WTC11 (cell line): ENCODE measurements at regions not wholly inside any gene's neighbourhood (a gene's known extent, or its start where the extent isn't known, plus 50 kb on each side); places are given as distances from the start of the nearest gene placed in this dataset.

ENCODE experiments used
- CBFB ChIP-seq: sonication (generic); formaldehyde crosslinking; IDR thresholded peaks from 2 replicates; pipeline ENCODE4 v1.8.1; 2022; ENCODE audit warnings: mild to moderate bottlenecking, low read depth, missing genetic modification reagents
- CREB1 ChIP-seq: sonication (generic); formaldehyde crosslinking; IDR thresholded peaks from 2 replicates; pipeline ENCODE4 v1.8.0; 2023; ENCODE audit warnings: mild to moderate bottlenecking, missing genetic modification reagents
- GABPB1 ChIP-seq: sonication (generic); formaldehyde crosslinking; IDR thresholded peaks from 2 replicates; pipeline ENCODE4 v1.8.1; 2023; ENCODE audit warnings: mild to moderate bottlenecking, missing genetic modification reagents
- GTF2I ChIP-seq: fragments of 250-450 bp; sonication (Bioruptor Pico); conservative IDR thresholded peaks from 2 replicates; pipeline ENCODE4 v1.4.0; 2021; ENCODE audit warnings: mild to moderate bottlenecking
- HMGA2 ChIP-seq: fragments of 250-450 bp; sonication (Bioruptor Pico); IDR thresholded peaks from 2 replicates; pipeline ENCODE4 v1.4.0; 2021; ENCODE audit warnings: mild to moderate bottlenecking, moderate library complexity
- RELA ChIP-seq: sonication (generic); formaldehyde crosslinking; IDR thresholded peaks from 2 replicates; pipeline ENCODE4 v1.8.1; 2022; ENCODE audit warnings: missing genetic modification reagents, mild to moderate bottlenecking, borderline replicate concordance
- ZNF232 ChIP-seq: sonication (generic); formaldehyde crosslinking; IDR thresholded peaks from 2 replicates; pipeline ENCODE4 v1.8.0; 2022; ENCODE audit warnings: mild to moderate bottlenecking, missing genetic modification reagents
- TF ChIP-seq, protein P1 (sequence below): fragments of 200-600 bp; IDR thresholded peaks from 2 replicates; pipeline ENCODE4 v1.8.0; 2022; ENCODE audit warnings: antibody characterized with exemption
- TF ChIP-seq, protein P2 (sequence below): sonication (generic); formaldehyde crosslinking; IDR thresholded peaks from 2 replicates; pipeline ENCODE4 v1.8.0; 2022; ENCODE audit warnings: mild to moderate bottlenecking, missing genetic modification reagents
- TF ChIP-seq, protein P3 (sequence below): fragments of 250-450 bp; sonication (Bioruptor Pico); IDR thresholded peaks from 2 replicates; pipeline ENCODE4 v1.9.0; 2021; ENCODE audit warnings: mild to moderate bottlenecking, borderline replicate concordance
- TF ChIP-seq, protein P4 (sequence below): sonication (generic); formaldehyde crosslinking; IDR thresholded peaks from 2 replicates; pipeline ENCODE4 v1.8.1; 2022; ENCODE audit warnings: mild to moderate bottlenecking, missing genetic modification reagents, moderate library complexity, borderline replicate concordance
- TF ChIP-seq, protein P5 (sequence below): sonication (generic); formaldehyde crosslinking; IDR thresholded peaks from 2 replicates; pipeline ENCODE4 v1.8.1; 2023; ENCODE audit warnings: mild to moderate bottlenecking, missing genetic modification reagents

DNA sequence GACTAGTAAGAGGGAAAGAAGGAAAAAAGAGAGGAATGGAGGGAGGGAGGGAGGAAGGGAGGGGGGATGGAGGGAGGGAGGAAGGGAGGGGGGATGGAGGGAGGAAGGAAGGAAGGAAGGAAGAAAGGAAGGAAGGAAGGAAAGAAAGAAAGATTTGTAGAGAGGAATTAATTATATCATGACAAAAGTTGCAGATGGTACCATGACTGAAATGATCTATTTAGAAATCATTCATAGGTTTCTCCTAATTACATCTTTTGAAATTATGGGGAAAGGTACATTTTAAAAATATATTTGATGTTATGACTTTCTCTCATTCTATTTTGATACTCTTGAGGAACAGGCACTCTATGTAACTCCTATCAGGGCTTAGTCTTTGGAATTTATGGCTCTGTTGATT is 236.2 kb upstream of the BTG1 start:
- TF ChIP-seq, protein P1, sequence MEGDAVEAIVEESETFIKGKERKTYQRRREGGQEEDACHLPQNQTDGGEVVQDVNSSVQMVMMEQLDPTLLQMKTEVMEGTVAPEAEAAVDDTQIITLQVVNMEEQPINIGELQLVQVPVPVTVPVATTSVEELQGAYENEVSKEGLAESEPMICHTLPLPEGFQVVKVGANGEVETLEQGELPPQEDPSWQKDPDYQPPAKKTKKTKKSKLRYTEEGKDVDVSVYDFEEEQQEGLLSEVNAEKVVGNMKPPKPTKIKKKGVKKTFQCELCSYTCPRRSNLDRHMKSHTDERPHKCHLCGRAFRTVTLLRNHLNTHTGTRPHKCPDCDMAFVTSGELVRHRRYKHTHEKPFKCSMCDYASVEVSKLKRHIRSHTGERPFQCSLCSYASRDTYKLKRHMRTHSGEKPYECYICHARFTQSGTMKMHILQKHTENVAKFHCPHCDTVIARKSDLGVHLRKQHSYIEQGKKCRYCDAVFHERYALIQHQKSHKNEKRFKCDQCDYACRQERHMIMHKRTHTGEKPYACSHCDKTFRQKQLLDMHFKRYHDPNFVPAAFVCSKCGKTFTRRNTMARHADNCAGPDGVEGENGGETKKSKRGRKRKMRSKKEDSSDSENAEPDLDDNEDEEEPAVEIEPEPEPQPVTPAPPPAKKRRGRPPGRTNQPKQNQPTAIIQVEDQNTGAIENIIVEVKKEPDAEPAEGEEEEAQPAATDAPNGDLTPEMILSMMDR: no peak
- TF ChIP-seq, protein P2, sequence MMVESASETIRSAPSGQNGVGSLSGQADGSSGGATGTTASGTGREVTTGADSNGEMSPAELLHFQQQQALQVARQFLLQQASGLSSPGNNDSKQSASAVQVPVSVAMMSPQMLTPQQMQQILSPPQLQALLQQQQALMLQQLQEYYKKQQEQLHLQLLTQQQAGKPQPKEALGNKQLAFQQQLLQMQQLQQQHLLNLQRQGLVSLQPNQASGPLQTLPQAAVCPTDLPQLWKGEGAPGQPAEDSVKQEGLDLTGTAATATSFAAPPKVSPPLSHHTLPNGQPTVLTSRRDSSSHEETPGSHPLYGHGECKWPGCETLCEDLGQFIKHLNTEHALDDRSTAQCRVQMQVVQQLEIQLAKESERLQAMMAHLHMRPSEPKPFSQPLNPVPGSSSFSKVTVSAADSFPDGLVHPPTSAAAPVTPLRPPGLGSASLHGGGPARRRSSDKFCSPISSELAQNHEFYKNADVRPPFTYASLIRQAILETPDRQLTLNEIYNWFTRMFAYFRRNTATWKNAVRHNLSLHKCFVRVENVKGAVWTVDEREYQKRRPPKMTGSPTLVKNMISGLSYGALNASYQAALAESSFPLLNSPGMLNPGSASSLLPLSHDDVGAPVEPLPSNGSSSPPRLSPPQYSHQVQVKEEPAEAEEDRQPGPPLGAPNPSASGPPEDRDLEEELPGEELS: no peak
- TF ChIP-seq, protein P3, sequence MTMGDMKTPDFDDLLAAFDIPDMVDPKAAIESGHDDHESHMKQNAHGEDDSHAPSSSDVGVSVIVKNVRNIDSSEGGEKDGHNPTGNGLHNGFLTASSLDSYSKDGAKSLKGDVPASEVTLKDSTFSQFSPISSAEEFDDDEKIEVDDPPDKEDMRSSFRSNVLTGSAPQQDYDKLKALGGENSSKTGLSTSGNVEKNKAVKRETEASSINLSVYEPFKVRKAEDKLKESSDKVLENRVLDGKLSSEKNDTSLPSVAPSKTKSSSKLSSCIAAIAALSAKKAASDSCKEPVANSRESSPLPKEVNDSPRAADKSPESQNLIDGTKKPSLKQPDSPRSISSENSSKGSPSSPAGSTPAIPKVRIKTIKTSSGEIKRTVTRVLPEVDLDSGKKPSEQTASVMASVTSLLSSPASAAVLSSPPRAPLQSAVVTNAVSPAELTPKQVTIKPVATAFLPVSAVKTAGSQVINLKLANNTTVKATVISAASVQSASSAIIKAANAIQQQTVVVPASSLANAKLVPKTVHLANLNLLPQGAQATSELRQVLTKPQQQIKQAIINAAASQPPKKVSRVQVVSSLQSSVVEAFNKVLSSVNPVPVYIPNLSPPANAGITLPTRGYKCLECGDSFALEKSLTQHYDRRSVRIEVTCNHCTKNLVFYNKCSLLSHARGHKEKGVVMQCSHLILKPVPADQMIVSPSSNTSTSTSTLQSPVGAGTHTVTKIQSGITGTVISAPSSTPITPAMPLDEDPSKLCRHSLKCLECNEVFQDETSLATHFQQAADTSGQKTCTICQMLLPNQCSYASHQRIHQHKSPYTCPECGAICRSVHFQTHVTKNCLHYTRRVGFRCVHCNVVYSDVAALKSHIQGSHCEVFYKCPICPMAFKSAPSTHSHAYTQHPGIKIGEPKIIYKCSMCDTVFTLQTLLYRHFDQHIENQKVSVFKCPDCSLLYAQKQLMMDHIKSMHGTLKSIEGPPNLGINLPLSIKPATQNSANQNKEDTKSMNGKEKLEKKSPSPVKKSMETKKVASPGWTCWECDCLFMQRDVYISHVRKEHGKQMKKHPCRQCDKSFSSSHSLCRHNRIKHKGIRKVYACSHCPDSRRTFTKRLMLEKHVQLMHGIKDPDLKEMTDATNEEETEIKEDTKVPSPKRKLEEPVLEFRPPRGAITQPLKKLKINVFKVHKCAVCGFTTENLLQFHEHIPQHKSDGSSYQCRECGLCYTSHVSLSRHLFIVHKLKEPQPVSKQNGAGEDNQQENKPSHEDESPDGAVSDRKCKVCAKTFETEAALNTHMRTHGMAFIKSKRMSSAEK (CRISPR knock-in tag): no peak
- TF ChIP-seq GABPB1 (CRISPR knock-in tag) (no peak), CREB1 (CRISPR knock-in tag) (no peak), CBFB (CRISPR knock-in tag) (no peak), GTF2I (CRISPR knock-in tag) (no peak), RELA (CRISPR knock-in tag) (no peak), ZNF232 (CRISPR knock-in tag) (no peak), HMGA2 (CRISPR knock-in tag) (no peak)
- TF ChIP-seq, protein P4, sequence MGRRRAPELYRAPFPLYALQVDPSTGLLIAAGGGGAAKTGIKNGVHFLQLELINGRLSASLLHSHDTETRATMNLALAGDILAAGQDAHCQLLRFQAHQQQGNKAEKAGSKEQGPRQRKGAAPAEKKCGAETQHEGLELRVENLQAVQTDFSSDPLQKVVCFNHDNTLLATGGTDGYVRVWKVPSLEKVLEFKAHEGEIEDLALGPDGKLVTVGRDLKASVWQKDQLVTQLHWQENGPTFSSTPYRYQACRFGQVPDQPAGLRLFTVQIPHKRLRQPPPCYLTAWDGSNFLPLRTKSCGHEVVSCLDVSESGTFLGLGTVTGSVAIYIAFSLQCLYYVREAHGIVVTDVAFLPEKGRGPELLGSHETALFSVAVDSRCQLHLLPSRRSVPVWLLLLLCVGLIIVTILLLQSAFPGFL (CRISPR knock-in tag): no peak
- TF ChIP-seq, protein P5, sequence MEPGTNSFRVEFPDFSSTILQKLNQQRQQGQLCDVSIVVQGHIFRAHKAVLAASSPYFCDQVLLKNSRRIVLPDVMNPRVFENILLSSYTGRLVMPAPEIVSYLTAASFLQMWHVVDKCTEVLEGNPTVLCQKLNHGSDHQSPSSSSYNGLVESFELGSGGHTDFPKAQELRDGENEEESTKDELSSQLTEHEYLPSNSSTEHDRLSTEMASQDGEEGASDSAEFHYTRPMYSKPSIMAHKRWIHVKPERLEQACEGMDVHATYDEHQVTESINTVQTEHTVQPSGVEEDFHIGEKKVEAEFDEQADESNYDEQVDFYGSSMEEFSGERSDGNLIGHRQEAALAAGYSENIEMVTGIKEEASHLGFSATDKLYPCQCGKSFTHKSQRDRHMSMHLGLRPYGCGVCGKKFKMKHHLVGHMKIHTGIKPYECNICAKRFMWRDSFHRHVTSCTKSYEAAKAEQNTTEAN (CRISPR knock-in tag): no peak
